Stomach (tissue), 8 donors: ENCODE measurements at regions not wholly inside any gene's neighbourhood (a gene's known extent, or its start where the extent isn't known, plus 50 kb on each side); places are given as distances from the start of the nearest gene placed in this dataset.

ENCODE experiments used
- DNase-seq, 2 donors: peaks; one replicate each; pipeline versions ENCODE4 v3.0.0 to v3.0.0-alpha.2; 2013 to 2019
- H3K27ac ChIP-seq, 5 donors: fragments of 200-600 bp in 4 of 5; sonication (generic) in 4 of 5; one replicate each; pipeline ENCODE4 v1.5.1; 2013 to 2019; ENCODE audit warnings: mild to moderate bottlenecking in 1 of 5, moderate library complexity in 1 of 5
- H3K27me3 ChIP-seq, 3 donors: fragments of 200-600 bp; sonication (generic); one replicate each; pipeline ENCODE4 v1.5.1; 2017 to 2019; ENCODE audit warnings: mixed run types in 1 of 3
- H3K36me3 ChIP-seq, 4 donors: fragments of 200-600 bp; sonication (generic); 1 replicate in 3 of 4; 2 replicates in 1 of 4; pipeline ENCODE4 v1.5.1; 2016 to 2019
- H3K4me1 ChIP-seq, 4 donors: fragments of 200-600 bp; sonication (generic); one replicate each; pipeline ENCODE4 v1.5.1; 2016 to 2019
- H3K4me3 ChIP-seq, 4 donors: fragments of 200-600 bp; sonication (generic) in 3 of 4; one replicate each; pipeline ENCODE4 v1.5.1; 2016 to 2019; ENCODE audit warnings: mild to moderate bottlenecking in 1 of 4
- H3K9me3 ChIP-seq, 4 donors: fragments of 200-600 bp; sonication (generic); one replicate each; pipeline ENCODE4 v1.5.1; 2016 to 2019
- CTCF ChIP-seq, 7 experiments: fragments of 450-650 bp in 4 of 7; fragments of 200-600 bp in 3 of 7; sonication (generic) in 3 of 7; IDR thresholded peaks; one replicate each; pipeline ENCODE4 v1.5.1; 2016 to 2019; ENCODE audit warnings: antibody characterized with exemption in 7 of 7, control low read depth in 2 of 7, mild to moderate bottlenecking in 1 of 7
- EP300 ChIP-seq: sonication (generic); formaldehyde crosslinking; IDR thresholded peaks from one replicate; pipeline ENCODE4 v1.6.1; 2017; ENCODE audit warnings: antibody characterized with exemption
- POLR2A ChIP-seq, 4 donors: fragments of 450-650 bp; IDR thresholded peaks; one replicate each; pipeline ENCODE4 v1.6.1; 2016; ENCODE audit warnings: antibody characterized with exemption in 4 of 4, control low read depth in 2 of 4, mild to moderate bottlenecking in 1 of 4, moderate library complexity in 1 of 4
- POLR2AphosphoS5 ChIP-seq, 3 donors: sonication (generic); formaldehyde crosslinking; IDR thresholded peaks; one replicate each; pipeline ENCODE4 v1.6.1; 2016; ENCODE audit warnings: antibody characterized with exemption in 3 of 3
- WGBS, 5 donors: extraction: QIAGEN DNeasy Blood & Tissue Kit in 3 of 5; methylation state at CpG; one replicate each; pipeline versions ENCODE4 v1.1.5 to v1.1.7; 2013 to 2018; 5-methylcytosine and 5-hydroxymethylcytosine counted together
- intact Hi-C: fragments of 100-400 bp; cut with DNase I; formaldehyde crosslinking; loops from one replicate; pipeline ENCODE4 v1.15.1; 2023; ENCODE audit warnings: low total_unique reads
- donor health status: healthy with polysubstance abuse.
- donor health status: Bipolar disorder and iron deficiency.
- donor health status: healthy.

- H3K36me3 ChIP-seq: no peaks in the 10 kb centered on the region
- WGBS, 5 donors: 59 to 80% (median 67%) methylated on average over 3 to 6 of the region's 6 CpGs
- peak overlapping the region in 4 of 5 donors; percentile 32 to 78 (median 58) for H3K27ac ChIP-seq
- intact Hi-C loops: no loop called here
- no peak overlapping the region for H3K4me3 ChIP-seq
- no peaks in the 10 kb centered on the region for H3K9me3 ChIP-seq
- H3K27me3 ChIP-seq: no peaks in the 10 kb centered on the region
- H3K4me1 ChIP-seq: peaks cover 14 to 31% (median 18%) of the 10 kb centered on the region in 4 donors
- no peak for TF ChIP-seq POLR2AphosphoS5 (IDR thresholded peaks at IDR 0.05)
- TF ChIP-seq CTCF (IDR thresholded peaks at IDR 0.05): no peak
- TF ChIP-seq POLR2A (IDR thresholded peaks at IDR 0.05): no peak
- no peak for TF ChIP-seq EP300
- DNase-seq: peak in 1 of 2 donors; percentile 25
These were observed 260.8 kb downstream of the AUH start for GRCh38 chr9:91100878-91101450.

- peak; percentile 45 to 71 for DNase-seq
- TF ChIP-seq POLR2AphosphoS5 (IDR thresholded peaks at IDR 0.05) (no peak), POLR2A (IDR thresholded peaks at IDR 0.05) (no peak), CTCF (IDR thresholded peaks at IDR 0.05) (no peak), EP300 (no peak)
- H3K36me3 ChIP-seq: no peaks in the 10 kb centered on the region
- H3K9me3 ChIP-seq: no peaks in the 10 kb centered on the region
- intact Hi-C loops: no loop called here
- H3K4me1 ChIP-seq: peaks cover 14 to 31% (median 18%) of the 10 kb centered on the region in 4 donors
- no peak overlapping the region for H3K4me3 ChIP-seq
- no peaks in the 10 kb centered on the region for H3K27me3 ChIP-seq
- WGBS, 5 donors: 66 to 77% (median 75%) methylated on average over 7 of the region's 7 CpGs
- H3K27ac ChIP-seq: peak overlapping the region in 3 of 5 donors; percentile 47 to 78 (median 68)
These were observed 260.0 kb downstream of the AUH start for GRCh38 chr9:91101611-91102168.

- Histone ChIP-seq H3K27me3 (no peaks in the 10 kb centered on the region), H3K9me3 (no peaks in the 10 kb centered on the region), H3K27ac (no peak overlapping the region), H3K36me3 (no peaks in the 10 kb centered on the region), H3K4me1 (peaks cover 14 to 31% (median 18%) of the 10 kb centered on the region in 4 donors), H3K4me3 (no peak overlapping the region)
- intact Hi-C loops: no loop called here
- TF ChIP-seq POLR2A (IDR thresholded peaks at IDR 0.05): no peak
- TF ChIP-seq EP300: no peak
- no peak for TF ChIP-seq POLR2AphosphoS5 (IDR thresholded peaks at IDR 0.05)
- TF ChIP-seq CTCF (IDR thresholded peaks at IDR 0.05): no peak
- no peak for DNase-seq
These were observed 259.4 kb downstream of the AUH start for GRCh38 chr9:91102269-91102668.

GRCh38 chr9:91103931-91104330 is 257.8 kb downstream of the AUH start:
- Histone ChIP-seq H3K27me3 (no peaks in the 10 kb centered on the region), H3K9me3 (no peaks in the 10 kb centered on the region), H3K4me1 (peaks cover 14 to 31% (median 18%) of the 10 kb centered on the region in 4 donors), H3K27ac (no peak overlapping the region), H3K36me3 (no peaks in the 10 kb centered on the region), H3K4me3 (no peak overlapping the region)
- intact Hi-C loops: no loop called here
- TF ChIP-seq POLR2AphosphoS5 (IDR thresholded peaks at IDR 0.05): no peak
- no peak for TF ChIP-seq EP300
- no peak for TF ChIP-seq CTCF (IDR thresholded peaks at IDR 0.05)
- no peak for TF ChIP-seq POLR2A (IDR thresholded peaks at IDR 0.05)
- 89 to 100% (median 96%) methylated on average over 1 of the region's 1 CpG for WGBS, 5 donors
- DNase-seq: no peak
